NCI-H2107 (cell line): ENCODE measurements at regions not wholly inside any gene's neighbourhood (a gene's known extent, or its start where the extent isn't known, plus 50 kb on each side); places are given as distances from the start of the nearest gene placed in this dataset.
"Not testable (repeated sequence)": the region's sequence is repeated elsewhere in the genome, so short reads cannot be mapped to it uniquely, and the experiment has no call there.

Experiments used
- DNase-seq: peaks from one replicate; lab custom pipeline; 2025; lab: John Stamatoyannopoulos, UW

DNA sequence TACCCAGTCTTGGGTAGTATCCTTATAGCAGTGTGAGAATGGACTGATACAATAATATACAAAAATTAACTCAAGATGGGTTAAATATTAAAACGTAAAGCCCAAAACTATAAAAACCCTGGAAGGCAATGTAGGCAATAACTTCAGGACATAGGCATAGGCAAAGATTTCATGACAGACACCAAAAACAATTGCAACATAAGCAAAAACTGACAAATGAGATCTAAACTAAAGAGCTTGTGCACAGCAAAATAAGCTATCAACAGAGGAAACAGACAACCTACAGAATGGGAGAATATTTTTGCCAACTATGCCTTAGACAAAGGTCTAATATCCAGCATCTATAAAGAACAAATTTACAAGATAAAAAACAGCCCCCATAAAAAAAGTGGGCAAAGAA is 204.8 kb upstream of the CCDC54 start:
- DNase-seq = no peak

DNA sequence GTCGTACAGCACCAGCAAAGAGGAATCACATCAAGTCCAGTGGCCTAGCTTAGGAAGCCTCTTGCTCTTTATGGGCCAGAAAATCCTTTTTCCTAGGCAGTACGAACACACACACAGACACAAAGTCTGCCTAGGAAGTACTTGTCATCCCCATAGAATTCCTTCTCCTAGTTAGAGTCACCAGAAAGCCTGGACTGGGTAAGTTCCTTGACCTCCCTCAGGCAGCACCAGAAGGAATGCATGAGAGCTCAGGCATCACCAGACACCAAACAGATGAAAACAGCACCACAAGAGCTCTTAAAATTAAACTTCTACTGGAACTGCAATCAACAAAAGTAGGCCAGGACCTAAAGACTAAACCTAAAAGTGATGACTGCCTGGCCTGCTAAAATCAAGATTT is 192.9 kb upstream of the CCDC54 start:
- no peak for DNase-seq

DNA sequence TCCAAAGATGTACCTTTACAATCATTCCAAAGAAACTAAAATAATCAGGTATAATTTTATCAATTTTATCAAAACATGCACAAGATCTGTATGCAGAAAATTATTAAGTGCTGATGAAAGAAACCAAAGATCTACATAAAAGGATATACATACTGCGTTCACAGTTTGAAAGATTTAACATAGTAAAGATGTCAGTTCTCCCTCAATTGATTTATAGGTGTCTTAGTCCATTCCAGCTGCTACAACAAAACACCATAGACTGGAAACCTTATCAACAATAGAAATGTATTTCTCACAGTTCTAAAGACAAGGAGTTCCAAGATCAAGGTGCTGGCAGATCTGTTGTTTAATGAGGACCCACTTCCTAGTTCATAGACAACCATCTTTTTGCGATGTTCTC is 189.0 kb upstream of the CCDC54 start:
- DNase-seq = no peak

DNA sequence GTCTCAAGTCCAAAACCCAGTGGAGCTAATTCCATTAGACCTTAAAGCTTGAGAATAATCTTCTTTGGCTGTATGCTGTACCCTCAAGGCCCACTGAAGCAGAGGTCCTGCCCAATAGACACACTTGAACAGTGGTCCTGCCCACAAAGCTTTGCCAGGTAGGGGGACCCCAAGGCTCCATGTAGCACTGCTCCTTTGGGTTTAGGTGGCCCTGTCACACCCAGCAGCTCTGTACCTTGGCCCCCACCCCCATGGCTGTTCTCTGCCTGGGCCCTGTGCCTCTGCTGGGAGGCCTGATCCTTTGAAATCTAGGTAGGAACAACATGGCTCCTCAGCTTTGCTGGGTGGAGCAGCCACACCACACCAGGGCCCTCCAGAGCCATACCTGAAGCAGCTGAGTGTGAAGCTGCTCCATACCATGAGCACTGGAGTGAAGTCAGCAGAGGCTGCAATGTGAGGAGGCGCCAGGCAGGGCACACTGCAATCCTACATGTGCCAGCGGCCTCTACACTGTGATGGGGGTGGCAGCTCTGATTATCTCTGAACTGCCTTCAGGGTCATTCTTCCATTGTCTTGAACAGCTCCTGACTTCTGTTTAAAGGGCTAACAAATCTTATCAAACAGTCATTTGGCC is 188.0 kb upstream of the CCDC54 start:
- no peak for DNase-seq

DNA sequence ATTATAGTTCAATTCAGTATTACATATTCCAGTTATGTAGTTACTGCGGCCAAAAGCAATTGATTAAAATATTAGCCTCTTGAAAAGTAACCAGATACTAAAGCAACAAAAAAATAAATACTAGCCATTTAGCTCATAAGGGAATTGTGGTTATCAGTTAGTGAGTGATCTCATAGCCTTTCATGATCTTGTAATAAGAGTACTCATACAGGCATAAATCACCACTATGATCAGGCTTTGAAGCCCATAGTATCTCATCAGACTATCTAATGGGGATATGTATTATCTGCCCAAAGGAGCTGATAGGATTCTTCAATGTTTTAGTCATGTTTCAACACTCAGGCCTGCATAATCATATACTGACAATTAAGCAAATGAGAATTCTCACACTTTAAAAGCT is 184.1 kb upstream of the CCDC54 start:
- DNase-seq = no peak

DNA sequence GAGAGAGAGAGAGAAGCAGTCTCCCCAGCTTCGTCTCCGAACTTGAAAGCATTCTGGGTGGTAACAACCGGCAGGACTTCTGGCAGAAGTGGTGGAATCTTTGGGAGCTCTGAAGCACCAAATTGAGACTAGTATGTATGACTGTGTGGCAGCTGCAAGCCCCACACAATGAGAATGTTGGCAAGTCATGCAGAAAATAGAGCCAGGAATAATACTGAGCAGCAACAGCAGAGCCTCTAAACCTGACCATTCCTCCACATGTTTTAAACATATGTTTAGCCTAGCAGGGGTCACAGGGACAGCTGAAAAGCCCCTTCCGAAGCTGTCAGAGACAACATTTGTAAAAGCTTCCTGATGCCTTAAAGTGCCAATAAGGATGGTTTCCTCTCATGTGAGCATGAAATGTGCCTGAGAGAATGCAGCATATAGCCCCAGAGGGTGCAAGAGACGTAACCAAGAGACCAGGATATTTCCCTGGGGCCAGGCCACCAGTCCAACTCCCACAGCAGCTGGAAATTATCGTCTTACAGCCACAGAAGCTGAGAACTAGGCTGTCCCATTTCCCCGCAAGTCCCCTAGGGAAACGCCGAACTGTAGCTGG is 178.6 kb upstream of the CCDC54 start:
- no peak for DNase-seq

DNA sequence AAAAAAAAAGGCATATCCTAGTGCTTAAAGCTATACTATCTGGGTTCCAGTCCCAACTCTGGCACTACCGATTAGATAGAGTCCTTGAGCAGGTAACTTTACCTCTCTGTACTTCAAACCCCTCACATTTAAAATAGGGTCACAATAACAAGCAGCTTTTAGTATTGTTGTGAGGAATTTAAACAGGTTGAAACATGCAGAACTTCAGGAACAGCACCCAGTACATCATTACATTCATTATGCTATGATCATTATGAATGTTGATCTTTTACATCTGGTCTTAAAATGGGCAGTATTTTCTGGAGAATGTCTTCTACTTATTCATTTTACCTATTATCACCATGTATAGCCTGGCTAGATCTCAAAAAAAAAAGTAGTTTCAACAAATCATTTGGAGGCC is 176.1 kb upstream of the CCDC54 start:
- DNase-seq = no peak

DNA sequence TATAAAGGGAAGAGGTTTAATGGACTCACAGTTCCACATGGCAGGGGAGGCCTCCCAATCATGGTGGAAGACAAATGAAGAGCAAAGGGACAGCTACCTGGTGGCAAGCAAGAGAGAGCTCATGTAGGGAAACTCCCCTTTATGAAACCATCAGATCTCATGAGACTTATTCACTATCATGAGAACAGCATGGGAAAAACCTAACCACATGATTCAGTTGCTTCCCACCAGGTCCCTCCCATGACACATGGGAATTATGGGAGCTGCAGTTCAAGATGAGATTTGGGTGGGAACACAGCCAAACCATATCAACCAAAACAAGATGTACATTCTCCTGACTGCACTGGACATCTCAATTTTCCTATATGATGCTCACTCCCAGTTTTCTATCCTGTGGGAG is 174.4 kb upstream of the CCDC54 start:
- not testable (repeated sequence) for DNase-seq

DNA sequence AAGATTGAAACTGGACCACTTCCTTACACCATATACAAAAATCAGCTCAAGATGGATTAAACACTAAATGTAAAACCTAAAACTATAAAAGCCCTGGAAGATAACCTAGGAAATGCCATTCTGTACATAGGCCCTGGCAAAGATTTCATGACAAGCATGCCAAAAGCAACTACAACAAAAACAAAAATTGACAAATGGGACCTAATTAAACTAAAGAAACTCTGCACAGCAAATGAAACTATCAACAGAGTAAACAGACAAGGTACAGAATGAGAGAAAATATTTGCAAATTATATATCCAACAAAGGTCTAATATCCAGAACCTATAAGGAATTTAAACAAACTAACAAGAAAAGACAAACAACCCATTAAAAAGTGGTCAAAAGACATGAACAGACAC is 173.1 kb upstream of the CCDC54 start:
- DNase-seq = no peak

DNA sequence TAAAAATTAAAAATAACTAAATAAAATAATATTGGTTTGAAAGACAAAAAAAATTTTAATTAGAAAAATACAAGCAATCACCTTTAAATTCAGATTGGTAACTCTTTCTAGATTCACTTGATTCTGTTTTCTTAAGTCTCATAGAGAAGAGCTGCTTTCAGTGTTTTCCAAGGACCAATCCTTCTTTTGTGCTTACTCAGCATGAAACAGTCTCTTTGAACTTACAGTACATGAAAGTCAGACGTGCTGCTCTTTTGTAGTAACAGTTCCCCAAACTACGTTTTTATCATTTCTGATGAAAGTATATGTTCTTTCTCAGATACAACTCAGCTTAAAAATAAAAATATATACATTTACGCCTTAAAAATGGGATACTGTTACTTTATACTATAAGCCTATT is 171.9 kb upstream of the CCDC54 start:
- no peak for DNase-seq

DNA sequence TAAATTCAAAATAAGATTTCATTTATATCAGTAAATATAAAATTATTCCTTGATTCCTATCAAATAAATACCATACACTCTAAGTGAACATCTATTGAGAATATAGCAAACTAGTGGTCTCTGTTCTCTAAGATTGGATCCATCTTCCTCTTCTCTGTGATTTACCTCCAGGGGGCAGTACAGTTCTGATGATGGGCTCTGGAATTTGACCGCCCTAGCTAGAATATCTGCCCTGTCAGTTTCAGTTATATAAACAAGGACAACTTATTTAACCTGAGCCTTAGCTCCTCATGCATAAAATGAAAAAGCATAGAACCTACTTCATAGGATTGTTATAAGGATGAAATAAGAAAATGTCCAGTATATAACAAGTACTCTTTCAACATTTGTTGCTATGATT is 171.1 kb upstream of the CCDC54 start:
- DNase-seq = no peak

DNA sequence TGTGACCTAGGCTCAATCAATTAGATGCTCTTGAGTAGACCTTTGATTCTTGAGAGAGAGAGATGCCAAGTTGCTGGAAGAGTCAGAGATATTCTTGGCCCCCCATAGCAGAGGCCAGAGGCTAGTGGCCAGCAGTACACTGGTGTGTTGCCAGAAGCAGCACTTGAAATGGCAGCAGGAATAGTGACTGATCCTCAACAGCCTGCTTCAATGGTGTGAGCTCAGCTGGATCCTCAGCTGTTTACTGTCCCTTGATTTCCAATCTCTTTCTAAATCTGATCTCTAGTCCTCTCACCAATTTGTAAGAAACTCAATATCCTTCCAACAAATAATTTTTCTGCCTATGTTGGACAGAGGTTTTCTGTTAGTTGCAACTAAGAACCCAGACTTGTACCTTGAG is 170.3 kb upstream of the CCDC54 start:
- DNase-seq = no peak

DNA sequence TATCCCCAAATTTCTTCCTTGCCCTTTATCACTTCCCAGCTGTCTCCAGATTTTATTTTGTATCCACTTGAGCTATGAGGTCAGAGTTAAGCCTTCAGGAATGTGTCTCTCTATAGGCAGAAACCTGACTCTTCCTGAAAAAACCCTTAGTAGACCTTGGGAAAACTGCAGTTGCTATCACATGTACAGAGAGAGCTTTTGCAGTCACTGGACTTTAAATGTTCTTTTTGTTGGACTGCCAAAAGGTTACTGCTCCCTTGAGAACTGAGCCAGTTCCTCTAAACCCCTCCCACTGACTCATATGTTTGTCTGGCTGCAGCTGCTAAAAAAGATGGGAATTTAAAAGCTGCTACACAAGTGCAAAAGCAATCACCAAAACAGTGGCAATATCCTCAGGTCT is 169.1 kb upstream of the CCDC54 start:
- no peak for DNase-seq

DNA sequence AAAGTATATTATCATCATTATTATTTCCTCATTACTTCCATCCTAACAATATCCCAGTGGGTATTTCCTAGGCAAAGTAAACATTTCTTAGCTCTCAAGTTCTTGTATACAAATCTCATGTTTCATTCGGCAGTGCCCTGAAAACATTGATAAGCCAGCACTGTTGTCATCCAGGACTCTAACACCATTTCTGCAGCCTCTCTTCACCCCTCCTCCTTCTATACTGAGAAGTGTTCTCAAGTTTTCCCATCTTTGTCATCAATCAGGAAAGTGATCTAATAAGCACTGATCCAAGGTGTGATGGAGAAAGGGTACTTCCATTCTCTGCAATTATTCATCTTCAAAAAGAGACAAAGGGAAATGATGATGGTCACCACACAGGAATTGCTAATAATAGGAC is 168.4 kb upstream of the CCDC54 start:
- DNase-seq = no peak

DNA sequence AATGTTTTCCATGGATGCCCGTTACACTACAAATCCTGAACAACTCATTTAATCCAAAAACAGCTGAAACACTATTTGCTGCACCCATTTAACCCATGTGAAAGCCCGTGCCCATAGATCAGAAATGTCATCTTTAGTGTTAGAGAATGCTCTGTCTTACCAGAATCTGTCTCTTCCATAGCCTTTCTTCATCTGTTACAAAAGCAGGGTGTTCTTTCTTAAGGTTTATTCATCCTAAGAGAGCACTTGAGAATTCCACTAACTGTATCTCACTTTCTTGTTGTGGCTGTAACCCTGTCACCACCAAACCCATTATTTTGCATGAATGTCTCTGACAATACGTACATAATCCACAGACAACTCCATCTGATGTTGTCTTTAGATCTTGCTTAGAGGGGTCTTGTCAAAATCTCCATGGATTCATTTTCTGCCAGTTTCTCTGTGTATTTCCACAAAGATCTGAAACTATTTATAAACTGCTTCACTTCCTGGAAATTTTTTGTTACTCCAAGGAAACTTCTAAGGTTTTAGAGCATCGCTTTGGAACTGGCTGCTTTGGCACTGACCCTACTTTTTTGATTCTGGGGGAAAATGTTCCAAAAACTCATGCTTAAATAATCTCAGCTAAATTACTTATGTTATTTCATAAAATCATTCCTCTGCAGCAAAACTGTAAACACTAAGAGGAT is 167.8 kb upstream of the CCDC54 start:
- no peak for DNase-seq

DNA sequence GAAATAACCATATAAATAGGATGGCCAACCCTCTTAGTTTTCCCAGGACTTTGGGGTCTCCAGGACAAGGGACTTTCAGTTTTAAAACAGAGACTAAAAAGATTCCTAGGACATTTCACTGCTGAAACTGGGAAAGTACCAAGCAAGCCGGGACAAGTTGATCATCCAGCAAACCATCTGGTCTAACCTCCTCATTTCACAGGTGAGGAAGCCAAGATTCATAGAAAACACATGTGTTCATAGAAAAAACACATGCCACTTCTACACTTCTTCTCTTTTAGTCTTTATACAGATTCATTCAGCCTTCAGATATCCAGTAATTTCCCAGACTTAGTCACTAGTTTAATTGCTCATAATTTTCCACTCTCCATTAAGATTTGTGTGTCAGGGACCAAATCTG is 165.6 kb upstream of the CCDC54 start:
- no peak for DNase-seq

DNA sequence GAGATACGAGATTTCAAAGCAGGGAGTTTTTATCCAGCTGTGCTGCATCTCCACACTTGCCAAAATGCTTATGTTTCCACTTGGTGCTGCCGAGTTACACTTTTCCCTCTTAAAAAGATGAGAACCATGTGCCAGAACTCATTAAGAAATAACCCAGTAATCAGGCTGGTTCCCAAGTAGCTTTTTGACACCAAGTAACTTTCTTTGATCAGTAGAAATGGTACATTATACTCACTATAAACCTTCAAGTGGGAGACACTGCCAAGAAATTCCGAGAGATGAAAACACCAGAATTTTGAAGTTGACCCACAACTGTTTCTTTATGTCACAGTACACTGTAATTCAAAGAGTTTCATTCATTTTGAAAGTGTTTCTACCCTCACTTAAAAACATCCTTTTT is 164.6 kb upstream of the CCDC54 start:
- no peak for DNase-seq

DNA sequence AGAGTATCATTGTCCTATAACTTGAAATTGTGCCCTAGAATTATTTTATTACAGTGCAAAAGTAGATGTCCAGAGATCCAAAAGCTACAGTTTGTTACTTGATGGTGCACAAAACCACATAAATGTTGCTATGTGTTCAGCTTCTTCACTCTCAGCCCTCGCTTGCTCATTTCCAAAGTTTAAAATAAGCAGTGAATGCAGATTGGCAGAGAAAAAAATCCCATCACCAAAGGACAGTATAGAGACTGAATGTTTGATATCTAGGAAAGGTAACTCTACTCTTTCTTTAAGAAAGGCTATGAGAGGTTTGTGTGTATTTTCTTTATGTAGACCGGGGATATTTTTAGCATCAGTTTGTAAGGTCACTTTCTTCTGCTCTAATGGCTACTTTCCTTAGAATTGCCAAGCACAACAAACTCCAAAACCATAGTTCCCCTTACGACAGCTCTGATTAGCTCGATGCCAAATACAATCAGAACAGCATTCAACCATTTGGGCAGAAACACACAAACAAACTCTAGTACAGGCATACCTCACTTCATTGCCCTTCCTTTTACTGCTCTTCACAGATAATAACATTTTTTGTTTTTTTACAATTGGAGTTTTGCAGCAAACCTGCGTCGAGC is 164.1 kb upstream of the CCDC54 start:
- no peak for DNase-seq

DNA sequence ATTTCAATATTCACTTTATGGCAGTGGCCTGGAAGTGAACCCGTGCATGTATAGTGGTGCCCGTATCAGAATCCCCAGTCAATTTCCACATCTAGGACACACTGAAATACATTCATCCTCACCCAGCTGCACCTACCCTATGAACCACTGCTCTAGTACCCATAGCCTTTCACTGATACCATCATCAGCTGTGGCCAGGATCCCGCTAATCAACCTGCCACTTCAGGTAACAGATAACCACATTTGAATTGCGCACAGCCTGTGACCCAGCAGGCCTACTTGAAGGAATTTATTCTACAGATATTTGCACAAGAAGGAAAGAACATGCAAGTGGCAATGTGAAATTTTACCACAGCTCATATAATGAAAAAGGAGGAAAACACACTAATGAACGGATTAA is 161.0 kb upstream of the CCDC54 start:
- DNase-seq = no peak

DNA sequence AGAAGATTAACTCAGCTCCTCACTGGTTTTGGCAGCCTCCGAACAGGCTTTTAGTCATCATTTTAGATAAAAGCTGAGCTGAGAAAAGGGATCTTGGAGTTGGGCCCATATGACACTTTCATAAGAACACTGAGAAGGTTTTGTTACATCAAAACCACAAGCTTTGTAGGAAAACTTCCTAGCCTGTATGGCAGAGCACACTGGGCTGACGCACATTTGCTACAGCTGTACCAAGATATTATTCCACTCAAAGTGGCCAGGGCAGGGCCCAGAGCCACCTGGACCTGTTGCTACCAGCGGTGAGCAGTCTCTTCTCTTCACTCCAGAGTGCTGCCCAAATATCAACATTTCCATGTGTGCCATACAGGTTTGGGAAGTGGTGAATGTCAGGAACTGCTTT is 160.5 kb upstream of the CCDC54 start:
- DNase-seq = no peak

DNA sequence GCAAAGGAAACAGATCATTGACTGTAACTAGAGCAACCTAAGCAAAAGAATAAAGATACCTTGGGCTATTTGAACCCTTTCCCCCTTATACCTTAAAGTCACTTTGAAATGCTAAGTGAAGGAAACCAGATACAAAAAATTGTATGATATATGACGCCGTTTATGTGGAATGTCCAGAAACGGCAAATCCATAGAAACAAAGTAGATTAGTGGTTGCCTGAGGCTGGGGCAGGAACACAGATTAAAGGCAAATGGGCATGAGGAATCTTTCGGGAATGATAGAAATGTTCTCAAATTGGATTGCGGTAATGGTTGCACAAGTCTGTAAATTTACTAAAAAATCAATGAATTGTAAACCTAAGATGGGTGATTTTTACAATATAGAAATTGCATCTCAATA is 160.1 kb upstream of the CCDC54 start:
- no peak for DNase-seq

DNA sequence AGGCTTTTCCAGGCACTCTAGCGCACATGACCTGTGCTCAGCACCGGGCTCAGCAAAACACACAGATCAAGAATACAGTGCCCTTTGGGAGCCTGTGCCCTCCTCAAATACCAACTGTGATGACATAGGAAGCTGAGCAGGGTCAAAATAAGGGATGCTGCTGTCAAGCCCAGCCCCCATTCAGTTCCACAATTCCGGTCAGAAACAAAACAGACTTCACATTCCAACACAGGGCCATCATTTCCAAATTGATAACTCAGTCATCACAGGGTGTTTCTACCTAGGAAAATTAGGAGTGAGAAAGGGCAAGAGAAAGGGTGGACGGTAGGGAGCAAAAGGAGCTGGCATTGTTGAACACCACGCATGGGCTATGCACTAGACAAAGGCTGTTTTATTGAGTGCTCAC is 158.4 kb upstream of the CCDC54 start:
- no peak for DNase-seq

DNA sequence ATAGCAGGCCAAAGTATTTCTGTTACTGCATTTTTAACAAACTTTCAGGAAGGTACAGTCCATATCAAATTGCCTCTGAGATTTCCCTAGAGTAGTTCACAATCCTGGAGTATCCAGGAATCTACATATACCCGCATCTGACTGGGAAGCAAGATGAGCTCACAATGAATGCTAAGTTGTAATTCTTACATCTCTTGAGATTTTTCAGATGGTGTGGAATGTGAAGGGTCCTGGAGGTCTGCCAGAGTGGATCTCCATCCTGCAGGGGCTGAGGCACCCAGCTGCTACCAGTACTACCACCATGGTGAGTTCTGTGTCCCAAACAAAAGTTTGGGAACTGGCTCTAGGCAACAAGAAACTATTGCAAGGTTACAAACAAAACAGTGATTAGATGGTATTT is 156.7 kb upstream of the CCDC54 start:
- DNase-seq = no peak
